Fibroblast of skin of abdomen (primary cell): ENCODE measurements at regions not wholly inside any gene's neighbourhood (a gene's known extent, or its start where the extent isn't known, plus 50 kb on each side); places are given as distances from the start of the nearest gene placed in this dataset.

Source experiments
- DNase-seq: peaks from one replicate; pipeline ENCODE4 v3.0.0-alpha.2; 2013

DNA sequence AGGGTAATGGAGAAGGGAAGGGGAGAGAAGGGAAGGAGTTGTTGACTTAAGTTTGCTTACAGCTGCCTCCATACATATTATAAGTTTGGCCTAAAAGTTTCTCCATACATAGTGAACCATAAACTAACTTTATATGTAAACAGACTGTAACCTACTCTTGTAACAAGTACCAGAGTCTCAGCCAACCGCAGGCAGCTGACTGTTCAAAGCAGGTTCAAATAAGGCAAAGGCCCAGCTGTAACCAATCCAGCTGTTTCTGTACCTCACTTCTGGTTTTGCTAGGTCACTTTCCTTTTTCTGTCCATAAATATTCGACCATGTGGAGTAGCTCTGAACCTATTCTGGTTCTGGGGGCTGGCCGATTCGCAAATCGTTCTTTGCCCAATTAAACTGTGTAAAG lies 591.2 kb downstream of the INSC start:
- no peak for DNase-seq

DNA sequence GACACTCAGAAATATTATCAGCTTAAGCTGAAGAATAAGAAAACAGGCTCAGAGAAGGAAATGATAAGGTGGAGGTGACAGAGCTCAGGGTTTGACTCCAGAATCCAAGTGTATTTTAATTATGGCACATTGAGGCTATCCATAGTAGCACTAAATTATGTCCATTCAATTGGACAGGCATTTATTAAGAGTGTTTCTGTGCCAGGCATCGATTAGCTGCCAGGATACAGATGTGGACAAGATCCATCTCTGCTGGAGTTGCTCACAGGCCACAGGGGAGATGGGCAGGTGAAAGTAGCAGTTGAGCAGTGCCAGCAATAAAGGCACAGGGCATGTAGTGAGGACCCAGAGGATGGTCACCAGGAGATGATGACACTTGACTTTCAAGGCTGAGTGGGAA lies 592.5 kb downstream of the INSC start:
- DNase-seq, result no peak

DNA sequence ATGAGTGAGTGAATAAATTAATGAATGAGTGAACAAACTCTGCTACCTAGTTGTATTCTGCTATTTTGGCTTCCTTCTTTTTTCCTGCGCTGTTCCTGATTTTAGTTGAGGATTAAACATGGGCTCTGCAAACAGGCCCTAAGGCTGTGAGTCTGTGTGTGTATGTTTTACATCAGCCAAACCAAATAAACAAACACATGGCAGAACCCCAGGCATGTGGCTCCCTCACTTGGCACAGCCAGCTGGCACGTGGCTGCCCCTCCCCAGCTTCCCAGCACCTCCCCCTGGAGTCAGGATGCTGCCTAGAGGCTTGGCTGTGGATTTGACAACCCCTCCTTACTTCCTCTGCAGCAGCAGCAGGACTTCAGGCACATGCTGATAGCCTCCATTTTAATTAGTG lies 593.2 kb downstream of the INSC start:
- DNase-seq, result peak; percentile 4

DNA sequence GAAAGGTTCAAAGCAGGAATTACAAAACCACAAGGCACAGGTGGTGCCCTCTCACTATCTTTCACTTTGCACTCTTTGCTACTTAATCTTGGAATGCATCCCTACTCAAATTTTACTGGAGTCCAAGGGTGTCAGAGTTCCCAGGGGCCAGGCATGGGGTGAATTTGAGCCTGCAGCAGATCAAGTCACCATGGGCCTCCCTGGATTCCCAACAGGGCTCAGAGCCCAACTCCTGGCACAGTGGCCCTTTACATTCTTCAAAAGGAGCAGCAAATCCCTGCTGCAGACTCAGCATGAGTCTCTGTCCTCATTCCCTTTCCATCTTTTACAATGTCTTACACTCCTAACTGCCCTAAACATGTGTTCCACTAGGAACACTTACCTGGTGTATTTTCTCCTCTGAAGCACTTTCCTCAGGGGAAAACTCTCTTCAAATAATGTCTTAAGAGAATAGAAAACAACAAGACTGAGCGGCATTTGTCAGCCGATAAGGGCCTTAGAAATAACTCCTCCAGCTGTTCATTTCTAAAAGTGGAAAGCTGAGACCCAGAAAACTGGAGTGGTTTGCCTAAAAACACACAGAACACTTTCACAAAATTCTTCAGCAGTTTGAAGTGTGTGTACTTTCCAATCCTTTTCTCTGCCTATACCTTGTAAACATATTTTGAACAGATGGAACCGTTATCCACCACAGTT lies 596.0 kb downstream of the INSC start:
- DNase-seq, result no peak

DNA sequence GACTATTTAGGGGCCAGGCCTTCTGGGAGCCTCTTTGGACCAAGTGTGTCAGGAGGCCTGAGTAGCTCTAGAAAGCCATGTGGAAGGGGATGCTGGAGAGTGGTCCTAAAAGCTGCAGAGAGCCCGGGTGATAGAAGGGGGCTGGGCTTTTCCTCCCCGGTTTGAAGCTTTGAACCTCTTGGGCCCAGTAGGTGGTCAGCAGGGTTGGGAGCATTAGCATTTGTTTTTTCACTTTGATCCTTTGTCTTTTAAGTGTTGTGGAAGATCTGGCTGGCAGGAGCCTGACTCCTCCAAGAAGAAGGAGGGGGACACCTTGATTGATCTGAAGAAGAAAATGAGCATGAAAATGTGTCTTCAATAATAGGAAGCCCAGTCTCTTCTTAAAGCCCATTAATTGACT lies 596.6 kb downstream of the INSC start:
- DNase-seq, result no peak

- DNase-seq, result no peak
Measured at GRCh38 chr11:15714641-15715399, 600.1 kb downstream of the INSC start.

DNA sequence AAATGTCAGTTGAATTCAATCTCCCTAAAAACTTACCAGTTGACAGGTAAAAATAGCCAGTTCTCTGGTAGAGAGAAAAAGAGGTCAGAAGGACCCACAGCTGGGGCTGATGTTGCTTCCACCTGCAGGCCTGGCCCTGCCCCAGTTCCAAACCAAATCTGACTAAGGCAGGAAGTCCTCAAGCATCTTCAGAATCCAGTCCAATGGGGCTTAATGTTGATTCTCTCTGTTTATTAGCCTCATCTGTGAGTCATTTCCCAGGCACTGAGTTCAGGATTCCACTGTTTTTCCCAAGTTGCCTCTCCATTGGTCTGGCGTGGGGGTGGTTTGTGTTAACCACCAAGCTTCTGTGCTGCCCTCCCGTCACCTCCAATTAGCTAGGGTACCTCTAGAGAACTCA lies 601.8 kb downstream of the INSC start:
- DNase-seq, result peak; percentile 4

DNA sequence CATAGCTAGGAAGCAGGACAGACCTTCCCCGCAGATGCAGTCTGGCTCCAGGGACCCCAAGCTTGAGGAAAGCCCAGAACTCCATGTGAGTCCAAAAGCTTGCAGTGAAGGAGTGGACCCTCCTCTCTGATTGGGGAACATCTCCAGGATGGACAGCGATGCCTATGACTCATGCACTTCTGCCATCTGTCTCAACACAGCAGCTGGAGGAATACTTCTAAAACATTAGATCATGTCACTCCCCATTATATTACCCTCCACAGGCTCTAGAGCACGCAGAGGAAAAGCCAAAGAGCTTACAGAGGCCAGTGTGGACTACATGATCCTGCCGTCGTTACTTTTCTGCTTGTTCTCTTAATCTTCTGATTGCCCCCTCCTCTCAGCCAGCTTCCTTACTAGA lies 605.7 kb downstream of the INSC start:
- DNase-seq, result no peak

DNA sequence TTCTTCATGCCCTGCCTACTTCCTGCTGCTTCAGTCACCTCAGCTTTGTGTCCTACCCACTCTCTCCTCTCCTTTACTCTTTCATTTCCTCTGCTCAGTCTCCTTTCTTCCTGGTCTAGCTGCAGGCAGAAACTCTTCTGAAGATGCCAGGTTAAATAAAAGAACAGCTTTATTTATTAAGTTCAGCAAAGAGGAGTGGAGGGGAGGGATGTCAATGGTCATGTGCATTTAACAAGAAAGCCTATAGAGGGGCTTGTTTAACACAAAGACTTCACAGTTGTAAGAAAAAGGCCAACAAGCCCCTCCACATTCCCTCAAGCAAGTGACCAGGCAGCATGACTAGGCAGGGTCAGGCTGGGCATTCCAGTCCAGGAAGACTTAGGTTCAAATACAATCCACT lies 609.2 kb downstream of the INSC start:
- DNase-seq, result no peak

- no peak for DNase-seq
Measured at GRCh38 chr11:15724601-15725000, 609.9 kb downstream of the INSC start.

DNA sequence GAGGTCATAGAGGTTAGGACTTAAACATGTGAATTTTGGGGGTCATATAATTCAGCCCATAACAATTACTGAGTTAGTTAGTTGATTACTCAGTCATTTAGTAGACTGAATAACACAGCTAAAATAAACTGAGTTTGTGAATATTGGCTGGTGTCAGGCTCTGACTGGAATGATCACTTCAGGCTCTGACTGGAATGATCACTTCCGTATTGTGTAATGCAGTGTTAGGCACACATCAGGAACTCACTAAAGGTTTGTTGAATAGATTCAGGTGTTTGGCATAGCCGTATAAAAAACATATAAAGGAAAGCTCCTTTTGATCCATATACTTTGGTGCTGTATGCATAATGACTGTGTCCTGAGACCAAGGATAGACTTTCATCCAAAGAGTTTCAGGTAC lies 610.5 kb downstream of the INSC start:
- no peak for DNase-seq

DNA sequence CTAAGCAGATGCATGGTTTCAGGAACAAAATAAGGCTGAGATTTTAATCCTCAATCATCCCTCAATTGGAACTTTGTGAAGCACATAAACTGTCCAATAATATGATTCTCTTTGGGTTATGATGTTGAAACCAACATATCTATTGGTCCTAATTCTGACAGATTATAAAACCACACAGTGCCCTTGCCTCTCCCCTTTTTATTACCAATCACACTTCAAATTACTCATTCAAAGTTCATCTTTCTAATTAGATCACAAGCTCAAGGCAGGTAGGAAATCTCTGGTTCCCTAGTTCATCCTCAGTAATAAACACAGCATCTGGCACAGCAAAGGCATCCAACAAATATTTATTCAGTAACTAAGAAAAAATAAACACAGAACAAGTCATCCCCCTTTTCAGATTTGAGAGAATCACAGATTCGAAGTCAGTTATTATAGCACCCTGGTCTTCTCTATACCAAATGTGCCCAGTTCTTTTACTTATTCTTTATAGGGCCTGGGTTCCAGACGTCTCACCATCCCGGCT lies 611.6 kb downstream of the INSC start:
- DNase-seq, result no peak

- DNase-seq, result no peak
Measured at GRCh38 chr11:15726893-15727519, 612.3 kb downstream of the INSC start.

DNA sequence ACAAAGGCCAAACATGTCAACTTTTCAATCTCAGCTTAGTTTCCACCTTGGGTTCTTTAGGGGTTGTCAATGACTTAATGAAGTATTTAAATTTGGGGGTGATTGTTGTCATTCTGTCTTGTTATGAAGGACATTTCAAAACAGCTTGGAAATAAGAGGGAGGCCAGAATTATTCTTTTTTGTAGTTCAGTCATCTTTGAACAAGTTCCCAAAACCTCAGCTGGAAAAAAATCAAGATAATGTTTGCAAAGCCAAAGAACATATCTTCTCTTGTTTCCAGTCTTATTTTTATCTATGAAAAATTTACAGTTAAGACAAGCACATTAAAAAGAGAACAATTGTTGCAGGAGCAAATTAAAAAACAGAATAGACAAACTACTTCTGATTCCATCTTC lies 612.8 kb downstream of the INSC start:
- no peak for DNase-seq

GRCh38 chr11:15728207-15728606 lies 613.5 kb downstream of the INSC start:
- DNase-seq, result no peak

GRCh38 chr11:15730263-15730994 lies 615.7 kb downstream of the INSC start:
- DNase-seq, result no peak

DNA sequence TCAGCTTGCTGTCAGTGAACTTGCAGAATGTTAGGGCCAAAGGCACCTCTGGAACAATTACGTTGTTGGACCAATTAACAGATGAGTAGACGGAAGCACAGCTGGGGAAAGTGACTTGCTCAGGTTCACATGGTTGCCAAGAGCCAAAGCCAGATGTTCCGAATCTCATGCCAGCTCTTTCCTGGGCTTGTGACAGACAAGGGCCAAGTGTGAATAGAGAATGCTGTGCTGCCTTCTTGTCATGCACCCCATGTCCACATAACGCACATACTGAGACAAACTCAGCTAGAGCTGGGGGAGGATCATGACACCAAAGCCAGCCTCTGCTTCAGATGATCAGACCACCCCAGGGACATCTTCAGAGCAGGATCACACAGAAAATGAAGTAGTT lies 616.3 kb downstream of the INSC start:
- no peak for DNase-seq

- no peak for DNase-seq
Measured at GRCh38 chr11:15735706-15736105, 620.6 kb downstream of the SOX6 start.

- no peak for DNase-seq
Measured at GRCh38 chr11:15737320-15737719, 619.0 kb downstream of the SOX6 start.

DNA sequence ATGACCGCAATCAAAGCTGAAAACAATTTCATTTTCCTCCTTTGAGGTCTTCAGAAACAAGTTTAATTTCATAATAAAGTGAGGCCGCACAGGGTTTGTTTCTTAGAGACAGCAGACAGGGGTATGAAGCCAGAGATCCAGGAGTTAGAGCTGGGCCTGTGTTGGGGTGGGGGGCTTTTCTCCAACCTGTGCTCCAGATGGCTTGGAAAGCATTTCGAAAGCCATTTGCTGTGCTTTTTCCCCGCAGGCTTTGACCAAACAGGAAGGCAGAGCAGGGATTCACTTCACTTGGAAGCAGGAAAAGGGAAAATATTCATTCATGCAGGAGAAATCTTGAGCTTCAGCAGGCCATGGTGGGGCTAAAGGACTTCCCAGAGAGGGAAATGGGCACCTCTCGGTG lies 617.4 kb downstream of the SOX6 start:
- DNase-seq, result no peak

- no peak for DNase-seq
Measured at GRCh38 chr11:15742626-15743519, 613.5 kb downstream of the SOX6 start.

DNA sequence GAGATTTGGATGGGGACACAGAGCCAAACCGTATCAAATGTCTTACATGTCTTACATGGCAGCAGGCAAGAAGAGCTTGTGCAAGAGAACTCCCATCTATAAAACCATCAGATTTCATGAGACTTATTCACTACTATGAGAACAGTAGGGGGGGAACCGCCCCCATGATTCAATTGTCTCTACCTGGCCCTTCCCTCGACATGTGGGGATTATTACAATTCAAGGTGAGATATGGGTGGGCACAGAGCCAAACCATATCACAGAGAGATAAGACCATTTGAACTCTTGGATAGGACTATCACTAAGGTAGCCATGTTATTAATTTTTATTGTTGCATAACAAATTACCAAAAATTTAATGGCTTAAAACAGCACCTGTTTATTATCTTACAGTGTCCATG lies 611.7 kb downstream of the SOX6 start:
- DNase-seq, result no peak
